ENCODE measurements at regions not wholly inside any gene's neighbourhood (a gene's known extent, or its start where the extent isn't known, plus 50 kb on each side); places are given as distances from the start of the nearest gene placed in this dataset.
"Not testable (repeated sequence)": the region's sequence is repeated elsewhere in the genome, so short reads cannot be mapped to it uniquely, and the experiment has no call there.

- not testable (repeated sequence) for DNase-seq; H3K27me3 ChIP-seq (ENCODE audit: control insufficient read depth, insufficient read depth, low read length); H3K36me3 ChIP-seq (replicated peaks; ENCODE audit: control insufficient read depth, insufficient read depth, low read length); H3K4me3 ChIP-seq (ENCODE audit: insufficient read depth, low read depth, low read length)
These were observed 52.5 kb upstream of the CCDC71L start for GRCh38 chr7:106713452-106713851.

GRCh38 chr7:106714590-106715442 lies 53.9 kb upstream of the CCDC71L start:
- not testable (repeated sequence) for H3K27me3 ChIP-seq (ENCODE audit: control insufficient read depth, insufficient read depth, low read length); H3K4me3 ChIP-seq (ENCODE audit: insufficient read depth, low read depth, low read length); H3K36me3 ChIP-seq (replicated peaks; ENCODE audit: control insufficient read depth, insufficient read depth, low read length); DNase-seq

GRCh38 chr7:106715730-106716129 lies 54.8 kb upstream of the CCDC71L start:
- no peak for DNase-seq
- H3K4me3 ChIP-seq (ENCODE audit: insufficient read depth, low read depth, low read length), result no peak overlapping the region
- H3K36me3 ChIP-seq (replicated peaks; ENCODE audit: control insufficient read depth, insufficient read depth, low read length), result no peaks in the 10 kb centered on the region
- no peaks in the 10 kb centered on the region for H3K27me3 ChIP-seq (ENCODE audit: control insufficient read depth, insufficient read depth, low read length)

GRCh38 chr7:106717254-106717954 lies 56.4 kb upstream of the CCDC71L start:
- DNase-seq, result no peak
- no peaks in the 10 kb centered on the region for H3K27me3 ChIP-seq (ENCODE audit: control insufficient read depth, insufficient read depth, low read length)
- H3K36me3 ChIP-seq (replicated peaks; ENCODE audit: control insufficient read depth, insufficient read depth, low read length), result no peaks in the 10 kb centered on the region

GRCh38 chr7:106717955-106718871 lies 57.3 kb upstream of the CCDC71L start:
- no peaks in the 10 kb centered on the region for H3K36me3 ChIP-seq (replicated peaks; ENCODE audit: control insufficient read depth, insufficient read depth, low read length)
- no peak overlapping the region for H3K4me3 ChIP-seq (ENCODE audit: insufficient read depth, low read depth, low read length)
- DNase-seq, result peak; percentile 7
- H3K27me3 ChIP-seq (ENCODE audit: control insufficient read depth, insufficient read depth, low read length), result no peaks in the 10 kb centered on the region

More at GRCh38 chr7:106717254-106717954, 56.4 kb upstream of the CCDC71L start:
- H3K4me3 ChIP-seq (ENCODE audit: insufficient read depth, low read depth, low read length), result no peak overlapping the region

GRCh38 chr7:106720641-106721040 lies 59.7 kb upstream of the CCDC71L start:
- no peak for DNase-seq
- Histone ChIP-seq H3K4me3 (ENCODE audit: insufficient read depth, low read depth, low read length) (no peak overlapping the region), H3K36me3 (replicated peaks; ENCODE audit: control insufficient read depth, insufficient read depth, low read length) (no peaks in the 10 kb centered on the region), H3K27me3 (ENCODE audit: control insufficient read depth, insufficient read depth, low read length) (no peaks in the 10 kb centered on the region)

- Histone ChIP-seq H3K4me3 (ENCODE audit: insufficient read depth, low read depth, low read length) (no peak overlapping the region), H3K36me3 (replicated peaks; ENCODE audit: control insufficient read depth, insufficient read depth, low read length) (no peaks in the 10 kb centered on the region), H3K27me3 (ENCODE audit: control insufficient read depth, insufficient read depth, low read length) (no peaks in the 10 kb centered on the region)
- no peak for DNase-seq
These were observed 61.1 kb upstream of the CCDC71L start for GRCh38 chr7:106721816-106722785.

- H3K4me3 ChIP-seq (ENCODE audit: insufficient read depth, low read depth, low read length), result no peak overlapping the region
- H3K36me3 ChIP-seq (replicated peaks; ENCODE audit: control insufficient read depth, insufficient read depth, low read length), result no peaks in the 10 kb centered on the region
- H3K27me3 ChIP-seq (ENCODE audit: control insufficient read depth, insufficient read depth, low read length), result no peaks in the 10 kb centered on the region
- no peak for DNase-seq
These were observed 62.4 kb upstream of the CCDC71L start for GRCh38 chr7:106723398-106723797.

- DNase-seq, result no peak
- no peaks in the 10 kb centered on the region for H3K36me3 ChIP-seq (replicated peaks; ENCODE audit: control insufficient read depth, insufficient read depth, low read length)
- no peaks in the 10 kb centered on the region for H3K27me3 ChIP-seq (ENCODE audit: control insufficient read depth, insufficient read depth, low read length)
- H3K4me3 ChIP-seq (ENCODE audit: insufficient read depth, low read depth, low read length), result no peak overlapping the region
These were observed 68.9 kb upstream of the CCDC71L start for GRCh38 chr7:106729720-106730385.

- no peak overlapping the region for H3K4me3 ChIP-seq (ENCODE audit: insufficient read depth, low read depth, low read length)
- H3K27me3 ChIP-seq (ENCODE audit: control insufficient read depth, insufficient read depth, low read length), result no peaks in the 10 kb centered on the region
- H3K36me3 ChIP-seq (replicated peaks; ENCODE audit: control insufficient read depth, insufficient read depth, low read length), result no peaks in the 10 kb centered on the region
- no peak for DNase-seq
These were observed 70.2 kb upstream of the CCDC71L start for GRCh38 chr7:106731187-106731586.

- no peaks in the 10 kb centered on the region for H3K36me3 ChIP-seq (replicated peaks; ENCODE audit: control insufficient read depth, insufficient read depth, low read length)
- no peak overlapping the region for H3K4me3 ChIP-seq (ENCODE audit: insufficient read depth, low read depth, low read length)
- H3K27me3 ChIP-seq (ENCODE audit: control insufficient read depth, insufficient read depth, low read length), result no peaks in the 10 kb centered on the region
- DNase-seq, result no peak
These were observed 70.9 kb upstream of the CCDC71L start for GRCh38 chr7:106731646-106732444.

- Histone ChIP-seq H3K36me3 (replicated peaks; ENCODE audit: control insufficient read depth, insufficient read depth, low read length) (no peaks in the 10 kb centered on the region), H3K27me3 (ENCODE audit: control insufficient read depth, insufficient read depth, low read length) (no peaks in the 10 kb centered on the region), H3K4me3 (ENCODE audit: insufficient read depth, low read depth, low read length) (no peak overlapping the region)
- no peak for DNase-seq
These were observed 74.7 kb upstream of the CCDC71L start for GRCh38 chr7:106735637-106736036.

GRCh38 chr7:106736123-106736507 lies 75.2 kb upstream of the CCDC71L start:
- Histone ChIP-seq H3K27me3 (ENCODE audit: control insufficient read depth, insufficient read depth, low read length) (no peaks in the 10 kb centered on the region), H3K4me3 (ENCODE audit: insufficient read depth, low read depth, low read length) (no peak overlapping the region), H3K36me3 (replicated peaks; ENCODE audit: control insufficient read depth, insufficient read depth, low read length) (no peaks in the 10 kb centered on the region)
- DNase-seq, result no peak

All from H7 (cell line).